ENCODE measurements at regions not wholly inside any gene's neighbourhood (a gene's known extent, or its start where the extent isn't known, plus 50 kb on each side); places are given as distances from the start of the nearest gene placed in this dataset.

DNA sequence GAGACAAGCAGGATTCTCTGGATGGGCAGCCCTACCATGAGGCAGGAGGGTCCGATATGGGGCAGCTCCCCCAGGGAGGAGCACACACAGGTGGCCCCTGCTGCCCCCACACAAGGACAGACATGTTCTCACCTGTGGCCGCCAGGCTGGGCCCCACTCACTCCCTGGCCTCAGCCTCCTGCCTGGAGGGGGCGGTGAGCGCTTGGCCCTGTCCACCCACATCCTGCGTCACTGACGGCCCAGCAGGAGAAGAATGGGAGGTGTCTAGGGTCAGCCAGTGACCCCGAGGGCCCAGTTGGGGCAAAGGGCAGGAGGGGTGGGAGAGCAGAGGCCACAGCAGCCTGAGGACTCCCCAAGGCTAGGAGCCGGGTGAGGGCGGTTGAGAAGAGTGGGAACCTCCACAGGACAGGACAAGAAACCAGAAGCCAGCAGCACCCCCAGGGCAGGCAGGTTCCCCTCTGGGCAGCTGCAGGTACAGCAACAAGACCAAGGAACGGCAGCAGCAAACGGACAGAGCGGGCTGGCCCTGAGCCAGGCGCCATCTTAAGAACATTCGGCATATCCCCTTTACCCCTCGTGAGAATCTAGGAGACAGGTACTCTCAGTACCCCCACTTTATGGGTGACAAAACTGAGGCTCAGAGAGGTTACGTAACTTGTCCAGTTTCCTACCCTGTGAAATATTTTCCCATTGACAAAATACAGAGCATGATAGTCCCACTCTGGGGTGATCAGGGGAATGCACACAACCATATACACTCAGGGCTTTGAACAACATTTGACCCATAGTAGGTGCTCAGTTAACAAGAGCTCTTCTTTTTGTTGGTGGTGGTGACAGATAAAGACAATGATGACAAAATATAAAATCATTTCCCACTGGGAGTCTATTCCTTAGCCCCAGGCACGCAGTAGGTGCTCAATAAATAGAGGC, 74.3 kb downstream of the NCOR2 start:
- peaks cover 3% of the 10 kb centered on the region for H3K36me3 ChIP-seq (ENCODE audit: control insufficient read depth, insufficient read depth, low read length)
- no peak for DNase-seq (ENCODE audit: low read depth)
- no peak overlapping the region for H3K4me3 ChIP-seq (ENCODE audit: low read depth, low read length)
- no peaks in the 10 kb centered on the region for H3K27me3 ChIP-seq (ENCODE audit: control insufficient read depth, insufficient read depth, low read length)
- TF ChIP-seq, protein P1, sequence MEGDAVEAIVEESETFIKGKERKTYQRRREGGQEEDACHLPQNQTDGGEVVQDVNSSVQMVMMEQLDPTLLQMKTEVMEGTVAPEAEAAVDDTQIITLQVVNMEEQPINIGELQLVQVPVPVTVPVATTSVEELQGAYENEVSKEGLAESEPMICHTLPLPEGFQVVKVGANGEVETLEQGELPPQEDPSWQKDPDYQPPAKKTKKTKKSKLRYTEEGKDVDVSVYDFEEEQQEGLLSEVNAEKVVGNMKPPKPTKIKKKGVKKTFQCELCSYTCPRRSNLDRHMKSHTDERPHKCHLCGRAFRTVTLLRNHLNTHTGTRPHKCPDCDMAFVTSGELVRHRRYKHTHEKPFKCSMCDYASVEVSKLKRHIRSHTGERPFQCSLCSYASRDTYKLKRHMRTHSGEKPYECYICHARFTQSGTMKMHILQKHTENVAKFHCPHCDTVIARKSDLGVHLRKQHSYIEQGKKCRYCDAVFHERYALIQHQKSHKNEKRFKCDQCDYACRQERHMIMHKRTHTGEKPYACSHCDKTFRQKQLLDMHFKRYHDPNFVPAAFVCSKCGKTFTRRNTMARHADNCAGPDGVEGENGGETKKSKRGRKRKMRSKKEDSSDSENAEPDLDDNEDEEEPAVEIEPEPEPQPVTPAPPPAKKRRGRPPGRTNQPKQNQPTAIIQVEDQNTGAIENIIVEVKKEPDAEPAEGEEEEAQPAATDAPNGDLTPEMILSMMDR (IDR thresholded peaks at IDR 0.05; ENCODE audit: insufficient read depth, low read length, poor library complexity, severe bottlenecking) = no peak

DNA sequence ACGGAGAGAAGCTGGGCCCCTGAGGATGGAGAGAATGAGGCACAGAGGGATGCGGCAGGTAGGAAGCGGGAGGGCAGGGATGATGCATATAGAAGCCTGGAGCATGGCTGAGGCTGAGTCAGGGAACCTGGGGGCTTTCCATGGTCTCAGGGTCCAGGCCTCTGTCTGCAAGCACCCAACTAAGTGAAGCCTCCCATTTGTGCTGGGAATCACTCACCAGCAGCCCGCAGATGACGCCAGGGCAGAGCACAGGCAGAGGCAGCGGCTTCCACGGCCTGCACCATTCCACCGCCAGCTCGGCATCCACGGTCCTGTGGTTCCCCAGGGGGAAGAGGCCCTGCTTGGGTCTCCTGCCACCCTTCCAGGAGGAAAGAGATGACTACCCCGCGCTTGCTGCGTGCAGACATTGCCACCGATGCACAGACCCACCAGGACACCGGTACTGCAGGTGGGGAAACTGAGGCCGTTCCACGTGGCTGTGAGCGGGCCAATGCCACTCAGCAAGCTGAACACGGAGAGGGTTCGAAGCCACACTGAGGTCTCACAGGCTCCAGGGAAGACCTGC, 75.5 kb downstream of the NCOR2 start:
- H3K4me3 ChIP-seq (ENCODE audit: low read depth, low read length) = no peak overlapping the region
- DNase-seq (ENCODE audit: low read depth) = no peak
- no peaks in the 10 kb centered on the region for H3K27me3 ChIP-seq (ENCODE audit: control insufficient read depth, insufficient read depth, low read length)
- H3K36me3 ChIP-seq (ENCODE audit: control insufficient read depth, insufficient read depth, low read length) = peaks cover 3% of the 10 kb centered on the region
- TF ChIP-seq, protein P1 (IDR thresholded peaks at IDR 0.05; ENCODE audit: insufficient read depth, low read length, poor library complexity, severe bottlenecking) = no peak

DNA sequence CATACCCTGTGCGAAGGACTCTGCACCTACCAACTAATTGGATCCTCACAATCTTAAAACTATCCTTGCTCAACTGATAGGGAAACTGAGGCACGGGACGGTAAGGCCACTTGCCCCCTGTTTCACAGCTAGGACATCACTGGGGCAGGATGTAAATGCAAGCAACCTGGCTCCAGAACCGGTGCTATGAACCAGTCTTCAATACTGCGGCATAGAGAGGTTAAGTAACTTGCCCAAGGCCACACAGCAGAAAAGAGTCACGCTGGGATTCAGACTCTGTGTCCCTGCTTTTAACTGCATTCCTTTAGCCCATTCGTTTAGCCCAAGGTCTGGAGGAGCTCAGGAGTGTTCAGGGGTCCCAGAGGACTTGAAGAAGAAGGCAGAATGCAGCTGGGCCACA, 76.1 kb downstream of the NCOR2 start:
- TF ChIP-seq, protein P1 (IDR thresholded peaks at IDR 0.05; ENCODE audit: insufficient read depth, low read length, poor library complexity, severe bottlenecking) = no peak
- peaks cover 3% of the 10 kb centered on the region for H3K36me3 ChIP-seq (ENCODE audit: control insufficient read depth, insufficient read depth, low read length)
- H3K4me3 ChIP-seq (ENCODE audit: low read depth, low read length) = no peak overlapping the region
- no peak for DNase-seq (ENCODE audit: low read depth)
- no peaks in the 10 kb centered on the region for H3K27me3 ChIP-seq (ENCODE audit: control insufficient read depth, insufficient read depth, low read length)

DNA sequence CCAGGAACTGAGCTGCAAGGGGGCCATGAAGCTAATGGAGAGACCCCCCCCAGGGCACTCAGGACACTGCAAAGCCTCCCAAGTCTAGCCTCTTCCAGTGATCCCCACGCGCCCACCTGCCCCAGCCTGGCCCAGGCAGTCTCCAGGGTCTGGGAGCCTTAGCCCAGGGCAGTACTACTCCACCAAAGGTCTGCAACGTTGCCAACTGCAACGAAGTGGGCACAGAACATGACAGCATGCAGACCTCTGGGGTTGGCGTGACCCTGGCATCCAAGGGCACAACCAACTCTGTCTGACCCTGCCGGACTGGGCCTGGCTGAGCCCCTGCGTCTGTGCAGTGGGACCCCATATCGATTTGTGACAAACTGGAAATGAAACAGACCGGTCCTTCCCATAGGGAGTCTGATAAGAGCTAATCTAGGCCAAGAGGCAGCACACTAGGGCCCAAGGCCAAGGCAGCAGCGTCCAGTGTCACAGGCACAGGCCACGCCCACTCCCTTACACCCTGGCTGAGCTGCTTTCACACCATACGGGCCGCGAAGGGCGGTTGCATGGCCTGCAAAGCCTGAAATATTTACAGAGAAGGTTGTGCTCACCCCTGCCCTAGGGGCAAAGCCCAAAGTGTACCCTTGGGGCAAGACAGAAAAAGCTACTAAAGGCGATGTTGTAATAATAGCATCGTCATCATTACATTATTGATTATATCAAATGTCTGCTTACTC, 76.7 kb downstream of the NCOR2 start:
- peaks cover 3% of the 10 kb centered on the region for H3K36me3 ChIP-seq (ENCODE audit: control insufficient read depth, insufficient read depth, low read length)
- DNase-seq (ENCODE audit: low read depth) = no peak
- H3K4me3 ChIP-seq (ENCODE audit: low read depth, low read length) = no peak overlapping the region

DNA sequence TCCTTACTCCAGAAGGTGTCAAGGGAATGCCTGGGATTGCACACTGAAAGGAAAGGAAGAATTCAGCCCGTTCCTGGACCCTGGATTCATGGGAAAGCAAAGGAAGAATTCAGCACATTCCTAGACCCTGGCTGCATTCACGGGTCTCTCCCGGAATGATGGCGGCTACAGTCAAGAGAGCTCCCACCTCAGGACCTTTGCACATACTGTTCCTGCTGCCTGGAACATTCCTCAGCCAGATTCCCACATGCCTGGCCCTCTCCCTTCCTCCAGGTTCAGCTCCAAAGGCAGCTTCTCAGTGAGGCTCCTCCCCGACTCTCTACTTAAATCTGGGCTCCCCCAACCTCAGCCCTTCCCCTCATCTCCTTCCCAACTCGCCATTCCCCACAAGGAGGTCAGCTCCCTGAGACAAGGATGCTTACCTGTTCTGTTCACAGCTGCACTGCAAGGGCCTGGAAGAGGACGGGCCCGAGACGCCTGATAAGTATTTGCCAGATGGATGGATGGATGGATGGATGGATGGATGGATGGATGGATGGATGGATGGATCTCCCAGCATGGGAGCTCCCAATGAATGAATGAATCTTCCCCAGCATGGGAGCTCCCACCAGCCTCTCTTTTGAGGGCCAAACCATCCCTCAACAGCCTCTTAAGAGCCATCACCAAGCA, 77.4 kb downstream of the NCOR2 start:
- Histone ChIP-seq H3K36me3 (ENCODE audit: control insufficient read depth, insufficient read depth, low read length) (peaks cover 3% of the 10 kb centered on the region), H3K27me3 (ENCODE audit: control insufficient read depth, insufficient read depth, low read length) (no peaks in the 10 kb centered on the region), H3K4me3 (ENCODE audit: low read depth, low read length) (no peak overlapping the region)
- no peak for DNase-seq (ENCODE audit: low read depth)
- TF ChIP-seq, protein P1 (IDR thresholded peaks at IDR 0.05; ENCODE audit: insufficient read depth, low read length, poor library complexity, severe bottlenecking) = no peak

More for the DNA sequence above, 76.7 kb downstream of the NCOR2 start:
- TF ChIP-seq, protein P1 (IDR thresholded peaks at IDR 0.05; ENCODE audit: insufficient read depth, low read length, poor library complexity, severe bottlenecking) = no peak
- H3K27me3 ChIP-seq (ENCODE audit: control insufficient read depth, insufficient read depth, low read length) = no peaks in the 10 kb centered on the region

Data from kidney epithelial cell (primary cell).